DMS 273 (cell line): ENCODE measurements at regions not wholly inside any gene's neighbourhood (a gene's known extent, or its start where the extent isn't known, plus 50 kb on each side); places are given as distances from the start of the nearest gene placed in this dataset.
"Not testable (repeated sequence)": the region's sequence is repeated elsewhere in the genome, so short reads cannot be mapped to it uniquely, and the experiment has no call there.

Experiments
- DNase-seq: peaks from one replicate; lab custom pipeline; 2025; ENCODE audit not compliant: unreplicated experiment; lab: John Stamatoyannopoulos, UW

GRCh38 chr2:19205983-19206533 is 152.4 kb downstream of the OSR1 start:
- no peak for DNase-seq

- peak; percentile 17 for DNase-seq
These were observed 154.6 kb downstream of the OSR1 start for GRCh38 chr2:19203866-19204265.

- no peak for DNase-seq
These were observed 156.4 kb downstream of the OSR1 start for GRCh38 chr2:19201911-19202462.

GRCh38 chr2:19198381-19198780 is 160.0 kb downstream of the OSR1 start:
- DNase-seq = no peak

- DNase-seq = no peak
These were observed 162.8 kb downstream of the OSR1 start for GRCh38 chr2:19195661-19196060.

GRCh38 chr2:19189391-19189790 is 169.0 kb downstream of the OSR1 start:
- DNase-seq = no peak

GRCh38 chr2:19187323-19188020 is 171.0 kb downstream of the OSR1 start:
- DNase-seq = no peak

GRCh38 chr2:19185086-19185485 is 173.3 kb downstream of the OSR1 start:
- DNase-seq = no peak

GRCh38 chr2:19178175-19178574 is 180.2 kb downstream of the OSR1 start:
- DNase-seq = no peak

- no peak for DNase-seq
These were observed 181.4 kb downstream of the OSR1 start for GRCh38 chr2:19176977-19177376.

- no peak for DNase-seq
These were observed 182.1 kb downstream of the OSR1 start for GRCh38 chr2:19176172-19176852.

GRCh38 chr2:19174176-19174575 is 184.2 kb downstream of the OSR1 start:
- DNase-seq = no peak

- no peak for DNase-seq
These were observed 187.0 kb downstream of the OSR1 start for GRCh38 chr2:19171409-19171808.

- DNase-seq = peak; percentile 11
These were observed 189.2 kb downstream of the OSR1 start for GRCh38 chr2:19169134-19169768.

GRCh38 chr2:19164099-19164498 is 194.3 kb downstream of the OSR1 start:
- not testable (repeated sequence) for DNase-seq

GRCh38 chr2:19158896-19159295 is 199.5 kb downstream of the OSR1 start:
- DNase-seq = peak; percentile 16

- DNase-seq = no peak
These were observed 200.2 kb downstream of the OSR1 start for GRCh38 chr2:19158211-19158610.

GRCh38 chr2:19156646-19157045 is 201.8 kb downstream of the OSR1 start:
- DNase-seq = no peak

- no peak for DNase-seq
These were observed 207.7 kb downstream of the OSR1 start for GRCh38 chr2:19150726-19151125.

GRCh38 chr2:19146867-19147266 is 211.6 kb downstream of the OSR1 start:
- no peak for DNase-seq

- no peak for DNase-seq
These were observed 217.0 kb downstream of the OSR1 start for GRCh38 chr2:19141234-19142004.
